ENCODE measurements at regions not wholly inside any gene's neighbourhood (a gene's known extent, or its start where the extent isn't known, plus 50 kb on each side); places are given as distances from the start of the nearest gene placed in this dataset.
"Not testable (repeated sequence)": the region's sequence is repeated elsewhere in the genome, so short reads cannot be mapped to it uniquely, and the experiment has no call there.

- ATAC-seq (no peak), DNase-seq (ENCODE audit: low spot score in 2 of 2) (no peak)
- H3K36me3 Mint-ChIP-seq = no peaks in the 10 kb centered on the region
- H3K9me3 Mint-ChIP-seq = no peaks in the 10 kb centered on the region
- H3K27ac Mint-ChIP-seq = peak overlapping the region in 1 of 2 donors; percentile 26
These were observed 192.1 kb downstream of the DUSP10 start for GRCh38 chr1:221549815-221550214.

- not testable (repeated sequence) for H3K27ac Mint-ChIP-seq; DNase-seq (ENCODE audit: low spot score in 2 of 2); H3K36me3 Mint-ChIP-seq; ATAC-seq; H3K9me3 Mint-ChIP-seq
These were observed 189.1 kb downstream of the DUSP10 start for GRCh38 chr1:221552792-221553191.

- Mint-ChIP-seq H3K36me3 (no peaks in the 10 kb centered on the region), H3K9me3 (no peaks in the 10 kb centered on the region), H3K27ac (peak overlapping the region in 1 of 2 donors; percentile 48)
- DNase-seq (ENCODE audit: low spot score in 2 of 2) (no peak), ATAC-seq (no peak)
These were observed 186.0 kb downstream of the DUSP10 start for GRCh38 chr1:221555689-221556433.

- Mint-ChIP-seq H3K27ac (peak overlapping the region in 1 of 2 donors; percentile 48), H3K36me3 (no peaks in the 10 kb centered on the region), H3K9me3 (no peaks in the 10 kb centered on the region)
- ATAC-seq = no peak
- DNase-seq (ENCODE audit: low spot score in 2 of 2) = no peak
These were observed 185.5 kb downstream of the DUSP10 start for GRCh38 chr1:221556435-221556834.

- DNase-seq (ENCODE audit: low spot score in 2 of 2) = no peak
These were observed 184.9 kb downstream of the DUSP10 start for GRCh38 chr1:221557013-221557412.

GRCh38 chr1:221558396-221558795 is 183.5 kb downstream of the DUSP10 start:
- DNase-seq (ENCODE audit: low spot score in 2 of 2) = no peak
- Mint-ChIP-seq H3K36me3 (no peaks in the 10 kb centered on the region), H3K9me3 (no peaks in the 10 kb centered on the region), H3K27ac (no peak overlapping the region)
- no peak for ATAC-seq

More at GRCh38 chr1:221557013-221557412, 184.9 kb downstream of the DUSP10 start:
- H3K36me3 Mint-ChIP-seq = no peaks in the 10 kb centered on the region
- ATAC-seq = no peak
- no peak overlapping the region for H3K27ac Mint-ChIP-seq
- H3K9me3 Mint-ChIP-seq = no peaks in the 10 kb centered on the region

GRCh38 chr1:221559911-221560310 is 182.0 kb downstream of the DUSP10 start:
- H3K27ac Mint-ChIP-seq = no peak overlapping the region
- DNase-seq (ENCODE audit: low spot score in 2 of 2) = no peak
- H3K9me3 Mint-ChIP-seq = no peaks in the 10 kb centered on the region
- H3K36me3 Mint-ChIP-seq = no peaks in the 10 kb centered on the region
- no peak for ATAC-seq

- Mint-ChIP-seq H3K27ac (no peak overlapping the region), H3K9me3 (no peaks in the 10 kb centered on the region), H3K36me3 (no peaks in the 10 kb centered on the region)
- DNase-seq (ENCODE audit: low spot score in 2 of 2) (no peak), ATAC-seq (no peak)
These were observed 179.1 kb downstream of the DUSP10 start for GRCh38 chr1:221562542-221563475.

GRCh38 chr1:221563476-221563921 is 178.4 kb downstream of the DUSP10 start:
- H3K27ac Mint-ChIP-seq = no peak overlapping the region
- DNase-seq (ENCODE audit: low spot score in 2 of 2) = no peak
- no peaks in the 10 kb centered on the region for H3K36me3 Mint-ChIP-seq
- no peaks in the 10 kb centered on the region for H3K9me3 Mint-ChIP-seq
- no peak for ATAC-seq

GRCh38 chr1:221564891-221565290 is 177.0 kb downstream of the DUSP10 start:
- ATAC-seq (no peak), DNase-seq (ENCODE audit: low spot score in 2 of 2) (no peak)
- no peaks in the 10 kb centered on the region for H3K9me3 Mint-ChIP-seq
- H3K27ac Mint-ChIP-seq = no peak overlapping the region
- no peaks in the 10 kb centered on the region for H3K36me3 Mint-ChIP-seq

GRCh38 chr1:221565711-221566110 is 176.2 kb downstream of the DUSP10 start:
- no peaks in the 10 kb centered on the region for H3K36me3 Mint-ChIP-seq
- ATAC-seq = no peak
- no peak for DNase-seq (ENCODE audit: low spot score in 2 of 2)
- no peak overlapping the region for H3K27ac Mint-ChIP-seq
- no peaks in the 10 kb centered on the region for H3K9me3 Mint-ChIP-seq

- no peak for DNase-seq (ENCODE audit: low spot score in 2 of 2)
- no peak for ATAC-seq
- no peaks in the 10 kb centered on the region for H3K9me3 Mint-ChIP-seq
- no peak overlapping the region for H3K27ac Mint-ChIP-seq
- no peaks in the 10 kb centered on the region for H3K36me3 Mint-ChIP-seq
These were observed 173.9 kb downstream of the DUSP10 start for GRCh38 chr1:221567859-221568507.

- DNase-seq (ENCODE audit: low spot score in 2 of 2) (no peak), ATAC-seq (no peak)
- H3K27ac Mint-ChIP-seq = no peak overlapping the region
- no peaks in the 10 kb centered on the region for H3K36me3 Mint-ChIP-seq
- H3K9me3 Mint-ChIP-seq = no peaks in the 10 kb centered on the region
These were observed 168.1 kb downstream of the DUSP10 start for GRCh38 chr1:221573756-221574155.

- H3K36me3 Mint-ChIP-seq = no peaks in the 10 kb centered on the region
- ATAC-seq (no peak), DNase-seq (ENCODE audit: low spot score in 2 of 2) (no peak)
- no peak overlapping the region for H3K27ac Mint-ChIP-seq
- H3K9me3 Mint-ChIP-seq = no peaks in the 10 kb centered on the region
These were observed 167.4 kb downstream of the DUSP10 start for GRCh38 chr1:221574529-221574928.

GRCh38 chr1:221575605-221576004 is 166.3 kb downstream of the DUSP10 start:
- DNase-seq (ENCODE audit: low spot score in 2 of 2) (no peak), ATAC-seq (no peak)
- Mint-ChIP-seq H3K9me3 (no peaks in the 10 kb centered on the region), H3K36me3 (no peaks in the 10 kb centered on the region), H3K27ac (no peak overlapping the region)

GRCh38 chr1:221576268-221576667 is 165.6 kb downstream of the DUSP10 start:
- Mint-ChIP-seq H3K36me3 (no peaks in the 10 kb centered on the region), H3K9me3 (no peaks in the 10 kb centered on the region), H3K27ac (no peak overlapping the region)
- no peak for DNase-seq (ENCODE audit: low spot score in 2 of 2)
- no peak for ATAC-seq

- no peak for ATAC-seq
- no peaks in the 10 kb centered on the region for H3K36me3 Mint-ChIP-seq
These were observed 158.4 kb downstream of the DUSP10 start for GRCh38 chr1:221583465-221583864.

More at GRCh38 chr1:221583465-221583864, 158.4 kb downstream of the DUSP10 start:
- H3K27ac Mint-ChIP-seq = no peak overlapping the region
- no peak for DNase-seq (ENCODE audit: low spot score in 2 of 2)
- H3K9me3 Mint-ChIP-seq = peaks cover 0 to 5% of the 10 kb centered on the region in 2 donors
